Ovary (tissue), 3 donors: ENCODE measurements at regions not wholly inside any gene's neighbourhood (a gene's known extent, or its start where the extent isn't known, plus 50 kb on each side); places are given as distances from the start of the nearest gene placed in this dataset.

Experiments used
- EP300 ChIP-seq: sonication (generic); formaldehyde crosslinking; IDR thresholded peaks from one replicate; pipeline ENCODE4 v1.6.1; 2017; ENCODE audit warnings: antibody characterized with exemption
- POLR2A ChIP-seq: fragments of 450-650 bp; IDR thresholded peaks from one replicate; pipeline ENCODE4 v1.6.1; 2017; ENCODE audit warnings: antibody characterized with exemption, mild to moderate bottlenecking, moderate library complexity
- TF ChIP-seq, protein P1 (sequence below), 3 donors: fragments of 450-650 bp in 2 of 3; fragments of 200-600 bp in 1 of 3; IDR thresholded peaks; one replicate each; pipeline versions ENCODE4 v1.5.1 to v1.8.0; 2016 to 2022; ENCODE audit warnings: antibody characterized with exemption in 3 of 3, mild to moderate bottlenecking in 1 of 3
- donor health status: DM: no; HTN: no; CAD: no.

DNA sequence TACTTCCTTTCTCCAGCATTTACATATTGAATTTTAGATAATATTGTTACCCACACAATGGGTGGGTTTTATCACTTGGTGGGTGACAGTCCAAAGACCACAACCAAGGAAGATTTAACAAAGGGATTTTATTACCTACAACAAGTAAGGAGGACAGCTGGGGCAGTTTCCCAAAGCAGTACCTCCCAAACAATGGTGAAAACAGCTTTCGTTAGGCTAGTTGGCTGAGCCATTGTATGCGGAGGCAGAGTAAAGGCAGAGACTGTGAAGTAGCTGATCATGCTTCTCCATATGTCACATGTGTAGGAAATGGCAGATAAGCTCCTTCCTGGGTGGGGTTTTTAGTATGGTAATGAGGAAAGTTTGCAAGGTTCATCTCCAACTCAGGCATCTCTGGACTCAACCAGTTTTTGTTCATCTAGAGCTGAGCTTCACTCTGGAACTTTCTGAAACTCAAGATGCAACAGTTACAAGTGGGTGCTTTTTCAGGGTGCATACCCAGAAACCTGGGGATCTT is 104.3 kb upstream of the PSMD7 start:
- no peak for TF ChIP-seq POLR2A
- TF ChIP-seq, protein P1, sequence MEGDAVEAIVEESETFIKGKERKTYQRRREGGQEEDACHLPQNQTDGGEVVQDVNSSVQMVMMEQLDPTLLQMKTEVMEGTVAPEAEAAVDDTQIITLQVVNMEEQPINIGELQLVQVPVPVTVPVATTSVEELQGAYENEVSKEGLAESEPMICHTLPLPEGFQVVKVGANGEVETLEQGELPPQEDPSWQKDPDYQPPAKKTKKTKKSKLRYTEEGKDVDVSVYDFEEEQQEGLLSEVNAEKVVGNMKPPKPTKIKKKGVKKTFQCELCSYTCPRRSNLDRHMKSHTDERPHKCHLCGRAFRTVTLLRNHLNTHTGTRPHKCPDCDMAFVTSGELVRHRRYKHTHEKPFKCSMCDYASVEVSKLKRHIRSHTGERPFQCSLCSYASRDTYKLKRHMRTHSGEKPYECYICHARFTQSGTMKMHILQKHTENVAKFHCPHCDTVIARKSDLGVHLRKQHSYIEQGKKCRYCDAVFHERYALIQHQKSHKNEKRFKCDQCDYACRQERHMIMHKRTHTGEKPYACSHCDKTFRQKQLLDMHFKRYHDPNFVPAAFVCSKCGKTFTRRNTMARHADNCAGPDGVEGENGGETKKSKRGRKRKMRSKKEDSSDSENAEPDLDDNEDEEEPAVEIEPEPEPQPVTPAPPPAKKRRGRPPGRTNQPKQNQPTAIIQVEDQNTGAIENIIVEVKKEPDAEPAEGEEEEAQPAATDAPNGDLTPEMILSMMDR (IDR thresholded peaks at IDR 0.05) = no peak
- TF ChIP-seq EP300 = no peak
